CD14-positive monocyte (primary cell): ENCODE measurements at regions not wholly inside any gene's neighbourhood (a gene's known extent, or its start where the extent isn't known, plus 50 kb on each side); places are given as distances from the start of the nearest gene placed in this dataset.

Source experiments
- DNase-seq, 3 donors: peaks; one replicate each; pipeline ENCODE4 v3.0.0-alpha.2; 2011 to 2022
- H2AFZ ChIP-seq: 2 replicates; pipeline ENCODE4 v1.6.0; 2012; ENCODE audit warnings: mild to moderate bottlenecking, low read depth, low read length, inconsistent platforms; ENCODE audit not compliant: insufficient read depth, poor library complexity, severe bottlenecking
- H3K27ac ChIP-seq, 2 donors: 1 replicate in 1 of 2; 2 replicates in 1 of 2; pipeline ENCODE4 v1.5.1; 2012 to 2013; ENCODE audit warnings: low read length in 2 of 2, control low read depth in 1 of 2, inconsistent platforms in 1 of 2, low read depth in 1 of 2, mild to moderate bottlenecking in 1 of 2
- H3K27me3 ChIP-seq, 2 donors: one replicate each; pipeline versions ENCODE4 v1.6.0 to v1.6.1; 2011 to 2013; ENCODE audit warnings: low read length in 2 of 2; ENCODE audit not compliant: control insufficient read depth in 2 of 2, insufficient read depth in 2 of 2
- H3K36me3 ChIP-seq, 2 donors: replicated peaks in 1 of 2; 1 replicate in 1 of 2; 2 replicates in 1 of 2; pipeline versions ENCODE4 v1.5.1 to v1.6.1; 2012 to 2013; ENCODE audit warnings: low read length in 2 of 2, control low read depth in 1 of 2, inconsistent platforms in 1 of 2, mild to moderate bottlenecking in 1 of 2; ENCODE audit not compliant: insufficient read depth in 2 of 2, control insufficient read depth in 1 of 2
- H3K4me1 ChIP-seq, 2 donors: 1 replicate in 1 of 2; 2 replicates in 1 of 2; pipeline versions ENCODE4 v1.5.1 to v1.6.1; 2012 to 2013; ENCODE audit warnings: low read length in 2 of 2, control low read depth in 1 of 2, inconsistent platforms in 1 of 2, mild to moderate bottlenecking in 1 of 2, moderate library complexity in 1 of 2; ENCODE audit not compliant: insufficient read depth in 2 of 2, control insufficient read depth in 1 of 2
- H3K4me2 ChIP-seq: replicated peaks from 2 replicates; pipeline ENCODE3; 2012; ENCODE audit warnings: low read length, moderate library complexity, mild to moderate bottlenecking; ENCODE audit not compliant: poor library complexity, severe bottlenecking; ENCODE audit errors: extremely low read depth
- H3K4me3 ChIP-seq, 3 experiments: fragments of 200-600 bp in 1 of 3; sonication (generic) in 1 of 3; replicated peaks in 1 of 3; 1 replicate in 2 of 3; 2 replicates in 1 of 3; pipeline ENCODE4 v1.5.1; 2011 to 2013; ENCODE audit warnings: low read length in 3 of 3, mild to moderate bottlenecking in 3 of 3, control low read depth in 2 of 3, low read depth in 2 of 3, inconsistent platforms in 1 of 3, moderate library complexity in 1 of 3
- H3K79me2 ChIP-seq: 2 replicates; pipeline ENCODE4 v1.6.0; 2012; ENCODE audit warnings: mild to moderate bottlenecking, control low read depth, inconsistent platforms, low read length, moderate library complexity; ENCODE audit not compliant: insufficient read depth
- H3K9ac ChIP-seq: 2 replicates; pipeline ENCODE4 v1.6.0; 2017; ENCODE audit warnings: low read length, mild to moderate bottlenecking; ENCODE audit not compliant: insufficient read depth, poor library complexity, severe bottlenecking
- H3K9me3 ChIP-seq, 2 donors: replicated peaks in 1 of 2; 1 replicate in 1 of 2; 2 replicates in 1 of 2; pipeline versions ENCODE4 v1.5.1 to v1.6.1; 2012 to 2013; ENCODE audit warnings: low read length in 2 of 2, control low read depth in 1 of 2; ENCODE audit not compliant: control insufficient read depth in 1 of 2, insufficient read depth in 1 of 2
- H4K20me1 ChIP-seq: 2 replicates; pipeline ENCODE4 v1.6.0; 2012; ENCODE audit warnings: mild to moderate bottlenecking, low read length, control low read depth, moderate library complexity; ENCODE audit not compliant: insufficient read depth
- H3K27ac Mint-ChIP-seq, 7 donors: one replicate each; pipeline ENCODE4 v1.8.0; 2020; ENCODE audit warnings: mild to moderate bottlenecking in 7 of 7, mixed read lengths in 7 of 7, moderate library complexity in 6 of 7, inconsistent platforms in 2 of 7
- H3K27me3 Mint-ChIP-seq, 3 donors: one replicate each; pipeline ENCODE4 v1.8.0; 2021 to 2022; ENCODE audit warnings: low read depth in 3 of 3, mild to moderate bottlenecking in 3 of 3, mixed read lengths in 3 of 3, moderate library complexity in 3 of 3, inconsistent platforms in 1 of 3
- H3K36me3 Mint-ChIP-seq, 2 donors: one replicate each; pipeline ENCODE4 v1.8.0; 2020; ENCODE audit warnings: mixed read lengths in 2 of 2, inconsistent platforms in 1 of 2, mild to moderate bottlenecking in 1 of 2
- H3K4me1 Mint-ChIP-seq: one replicate; pipeline ENCODE4 v1.8.0; 2020; ENCODE audit warnings: mild to moderate bottlenecking, mixed read lengths
- H3K4me3 Mint-ChIP-seq, 2 donors: one replicate each; pipeline ENCODE4 v1.8.0; 2020; ENCODE audit warnings: mild to moderate bottlenecking in 2 of 2, mixed read lengths in 2 of 2, moderate library complexity in 1 of 2
- H3K9me3 Mint-ChIP-seq, 7 donors: one replicate each; pipeline ENCODE4 v1.8.0; 2020 to 2022; ENCODE audit warnings: mixed read lengths in 7 of 7, mild to moderate bottlenecking in 6 of 7, moderate library complexity in 6 of 7, inconsistent platforms in 2 of 7
- WGBS: methylation state at CpG from one replicate; pipeline ENCODE4 v1.1.5; 2013; ENCODE audit warnings: missing lambda C conversion rate; ENCODE audit not compliant: insufficient coverage; 5-methylcytosine and 5-hydroxymethylcytosine counted together
- intact Hi-C, 2 donors: fragments of 100-400 bp; cut with micrococcal nuclease; formaldehyde crosslinking; loops; one replicate each; pipeline versions ENCODE4 v1.15.0 to v1.15.1; 2023
- TF ChIP-seq, protein P1 (sequence below): fragments of 200-600 bp; IDR thresholded peaks from one replicate; pipeline ENCODE4 v1.8.0; 2022; ENCODE audit warnings: antibody characterized with exemption, mild to moderate bottlenecking

DNA sequence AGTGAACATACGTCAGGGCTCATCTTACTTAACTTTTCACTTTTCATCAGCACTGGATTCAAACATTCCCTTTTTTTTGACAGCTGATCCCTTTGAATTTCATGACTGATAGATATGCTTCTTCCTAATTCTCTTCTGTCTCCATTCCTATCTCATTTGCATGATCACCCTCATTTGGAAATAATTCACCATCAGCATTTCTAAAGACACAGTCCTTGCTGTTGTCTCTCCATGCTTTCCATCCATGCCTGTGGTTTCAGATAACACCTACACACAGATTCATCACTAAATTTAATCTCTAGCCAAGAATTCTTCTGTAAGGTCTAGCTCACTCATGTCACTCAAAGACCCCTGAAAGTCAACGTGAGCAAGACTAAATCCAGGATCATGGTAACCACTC lies 228.4 kb upstream of the BTBD3 start:
- Histone ChIP-seq H3K27me3 (peaks cover 12 to 20% of the 10 kb centered on the region in 2 donors), H3K4me1 (no peaks in the 10 kb centered on the region), H3K79me2 (no peaks in the 10 kb centered on the region), H2AFZ (no peak overlapping the region), H3K9me3 (no peaks in the 10 kb centered on the region), H3K27ac (no peak overlapping the region), H3K4me2 (no peak overlapping the region), H3K4me3 (no peak overlapping the region), H3K36me3 (no peaks in the 10 kb centered on the region), H4K20me1 (no peaks in the 10 kb centered on the region), H3K9ac (no peak overlapping the region)
- no peak overlapping the region for H3K4me3 Mint-ChIP-seq
- H3K27ac Mint-ChIP-seq, result no peak overlapping the region
- H3K4me1 Mint-ChIP-seq, result peaks cover 7% of the 10 kb centered on the region
- peaks cover 17 to 25% (median 20%) of the 10 kb centered on the region in 3 donors for H3K27me3 Mint-ChIP-seq
- peaks cover 0 to 4% (median 0%) of the 10 kb centered on the region in 7 donors for H3K9me3 Mint-ChIP-seq
- no peaks in the 10 kb centered on the region for H3K36me3 Mint-ChIP-seq
- no peak for DNase-seq
- 96% methylated on average over 2 of the region's 2 CpGs for WGBS
- TF ChIP-seq, protein P1, sequence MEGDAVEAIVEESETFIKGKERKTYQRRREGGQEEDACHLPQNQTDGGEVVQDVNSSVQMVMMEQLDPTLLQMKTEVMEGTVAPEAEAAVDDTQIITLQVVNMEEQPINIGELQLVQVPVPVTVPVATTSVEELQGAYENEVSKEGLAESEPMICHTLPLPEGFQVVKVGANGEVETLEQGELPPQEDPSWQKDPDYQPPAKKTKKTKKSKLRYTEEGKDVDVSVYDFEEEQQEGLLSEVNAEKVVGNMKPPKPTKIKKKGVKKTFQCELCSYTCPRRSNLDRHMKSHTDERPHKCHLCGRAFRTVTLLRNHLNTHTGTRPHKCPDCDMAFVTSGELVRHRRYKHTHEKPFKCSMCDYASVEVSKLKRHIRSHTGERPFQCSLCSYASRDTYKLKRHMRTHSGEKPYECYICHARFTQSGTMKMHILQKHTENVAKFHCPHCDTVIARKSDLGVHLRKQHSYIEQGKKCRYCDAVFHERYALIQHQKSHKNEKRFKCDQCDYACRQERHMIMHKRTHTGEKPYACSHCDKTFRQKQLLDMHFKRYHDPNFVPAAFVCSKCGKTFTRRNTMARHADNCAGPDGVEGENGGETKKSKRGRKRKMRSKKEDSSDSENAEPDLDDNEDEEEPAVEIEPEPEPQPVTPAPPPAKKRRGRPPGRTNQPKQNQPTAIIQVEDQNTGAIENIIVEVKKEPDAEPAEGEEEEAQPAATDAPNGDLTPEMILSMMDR, result no peak
- intact Hi-C loops, result no loop called here

DNA sequence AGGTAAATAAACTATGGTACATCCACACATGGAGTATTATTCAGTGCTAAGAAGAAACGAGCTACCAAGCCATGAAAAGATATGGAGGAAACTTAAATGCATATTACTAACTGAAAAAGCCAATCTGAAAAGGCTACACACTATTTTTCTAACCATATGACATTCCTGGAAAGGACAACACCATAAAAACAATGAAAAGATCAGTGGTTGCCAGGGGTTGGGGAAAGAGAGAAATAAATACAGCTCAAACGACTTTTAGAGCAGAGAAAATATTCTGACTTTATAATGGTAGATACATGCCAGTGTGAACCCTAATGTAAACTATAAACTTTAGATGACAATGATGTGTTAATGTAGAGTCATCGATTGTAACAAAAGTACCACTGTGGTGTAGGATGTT lies 225.9 kb upstream of the BTBD3 start:
- H2AFZ ChIP-seq, result no peak overlapping the region
- no peaks in the 10 kb centered on the region for H3K4me1 ChIP-seq
- Mint-ChIP-seq H3K27me3 (peaks cover 9 to 13% (median 11%) of the 10 kb centered on the region in 3 donors), H3K36me3 (no peaks in the 10 kb centered on the region), H3K4me3 (no peak overlapping the region), H3K9me3 (peaks cover 0 to 6% (median 2%) of the 10 kb centered on the region in 7 donors), H3K27ac (no peak overlapping the region), H3K4me1 (peaks cover 3% of the 10 kb centered on the region)
- no peak for DNase-seq
- no peak overlapping the region for H3K27ac ChIP-seq
- no peak overlapping the region for H3K9ac ChIP-seq
- no peak overlapping the region for H3K4me2 ChIP-seq
- WGBS, result no CpG with 5 or more reads among the region's 3 CpGs
- intact Hi-C loops, result no loop called here
- H3K36me3 ChIP-seq, result no peaks in the 10 kb centered on the region
- no peak overlapping the region for H3K4me3 ChIP-seq
- TF ChIP-seq, protein P1, result no peak
- no peaks in the 10 kb centered on the region for H3K79me2 ChIP-seq
- no peaks in the 10 kb centered on the region for H3K9me3 ChIP-seq
- no peaks in the 10 kb centered on the region for H4K20me1 ChIP-seq
- peaks cover 3 to 11% of the 10 kb centered on the region in 2 donors for H3K27me3 ChIP-seq
